ENCODE measurements at regions not wholly inside any gene's neighbourhood (a gene's known extent, or its start where the extent isn't known, plus 50 kb on each side); places are given as distances from the start of the nearest gene placed in this dataset.
A peak's percentile ranks its signal among the peaks of the same experiment; 100 is the strongest.
"Not testable (repeated sequence)": the region's sequence is repeated elsewhere in the genome, so short reads cannot be mapped to it uniquely, and the experiment has no call there.

DNA sequence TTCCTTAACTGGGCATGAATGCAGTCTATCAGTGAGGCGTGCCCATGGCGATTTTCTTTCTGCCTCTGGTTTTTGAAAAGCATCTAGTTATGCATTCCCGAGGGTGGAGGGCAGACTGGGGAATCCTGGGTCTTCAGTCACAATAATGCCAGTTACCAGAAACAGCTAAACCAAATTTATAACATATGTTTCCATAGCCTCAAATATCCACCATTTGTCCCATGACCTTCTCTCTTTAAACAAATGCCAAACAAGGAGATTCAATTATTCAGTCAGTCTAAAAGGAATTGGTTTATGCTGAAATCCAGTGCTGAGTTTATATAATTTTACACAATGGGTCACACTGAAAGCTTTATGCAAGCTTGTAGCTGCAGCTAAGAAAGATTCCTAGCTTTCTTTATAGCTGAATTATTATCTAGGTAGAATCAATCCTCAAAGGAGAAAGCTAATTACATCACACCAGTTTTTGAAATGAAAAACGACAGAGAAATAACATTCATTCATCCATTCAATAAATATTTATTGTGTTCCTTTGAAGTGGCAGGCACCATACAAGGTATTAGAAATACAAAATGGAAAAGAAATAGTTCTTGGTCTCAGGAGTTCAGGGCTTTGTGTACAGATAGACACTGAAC lies 131.3 kb upstream of the RAP1B start:
- no peak for DNase-seq (ENCODE audit: low read depth)

GRCh38 chr12:68479896-68480291 lies 130.8 kb upstream of the RAP1B start:
- DNase-seq (ENCODE audit: low read depth): no peak

GRCh38 chr12:68480526-68480925 lies 130.2 kb upstream of the RAP1B start:
- no peak for DNase-seq (ENCODE audit: low read depth)

GRCh38 chr12:68481181-68481941 lies 129.3 kb upstream of the RAP1B start:
- DNase-seq (ENCODE audit: low read depth): no peak

- no peak for DNase-seq (ENCODE audit: low read depth)
Observed at GRCh38 chr12:68482014-68482413, 128.7 kb upstream of the RAP1B start.

DNA sequence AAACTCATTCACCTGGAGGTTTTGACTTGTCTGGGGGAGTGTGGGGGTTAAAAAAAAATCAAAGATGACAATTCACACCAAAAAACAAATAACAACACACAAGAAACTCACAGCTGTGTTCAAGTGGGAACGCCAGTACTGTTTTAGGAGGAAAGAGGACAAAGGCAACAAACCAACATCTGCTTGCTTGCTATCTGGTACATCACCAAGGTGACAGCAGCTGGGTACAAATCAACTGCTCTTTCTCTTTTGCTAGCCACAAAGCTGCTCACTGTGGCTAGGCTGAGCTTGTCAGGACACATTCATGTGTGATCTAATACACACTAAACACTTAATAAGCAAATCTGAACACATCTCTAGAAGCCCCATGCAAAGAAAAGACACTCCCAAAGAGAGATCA lies 128.0 kb upstream of the RAP1B start:
- no peak for DNase-seq (ENCODE audit: low read depth)

GRCh38 chr12:68483592-68484383 lies 126.9 kb upstream of the RAP1B start:
- DNase-seq (ENCODE audit: low read depth): no peak

GRCh38 chr12:68484578-68484977 lies 126.1 kb upstream of the RAP1B start:
- not testable (repeated sequence) for DNase-seq (ENCODE audit: low read depth)

DNA sequence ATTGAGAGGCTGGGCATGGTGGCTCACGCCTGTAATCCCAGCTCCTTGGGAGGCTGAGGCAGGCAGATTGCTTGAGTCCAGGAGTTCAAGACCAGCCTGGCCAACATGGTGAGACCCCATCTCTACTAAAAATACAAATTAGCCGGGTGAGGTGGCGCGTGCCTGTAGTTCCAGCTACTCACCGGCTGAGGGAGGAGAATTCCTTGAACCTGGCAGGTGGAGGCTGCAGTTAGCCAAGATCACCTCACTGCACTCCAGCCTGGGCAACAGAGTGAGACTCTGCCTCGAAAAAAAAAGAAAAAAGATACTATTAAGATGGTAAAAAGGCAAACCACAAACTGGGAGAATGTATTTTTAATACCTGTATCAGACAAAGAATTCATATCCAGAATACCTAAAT lies 124.2 kb upstream of the RAP1B start:
- not testable (repeated sequence) for DNase-seq (ENCODE audit: low read depth)

DNA sequence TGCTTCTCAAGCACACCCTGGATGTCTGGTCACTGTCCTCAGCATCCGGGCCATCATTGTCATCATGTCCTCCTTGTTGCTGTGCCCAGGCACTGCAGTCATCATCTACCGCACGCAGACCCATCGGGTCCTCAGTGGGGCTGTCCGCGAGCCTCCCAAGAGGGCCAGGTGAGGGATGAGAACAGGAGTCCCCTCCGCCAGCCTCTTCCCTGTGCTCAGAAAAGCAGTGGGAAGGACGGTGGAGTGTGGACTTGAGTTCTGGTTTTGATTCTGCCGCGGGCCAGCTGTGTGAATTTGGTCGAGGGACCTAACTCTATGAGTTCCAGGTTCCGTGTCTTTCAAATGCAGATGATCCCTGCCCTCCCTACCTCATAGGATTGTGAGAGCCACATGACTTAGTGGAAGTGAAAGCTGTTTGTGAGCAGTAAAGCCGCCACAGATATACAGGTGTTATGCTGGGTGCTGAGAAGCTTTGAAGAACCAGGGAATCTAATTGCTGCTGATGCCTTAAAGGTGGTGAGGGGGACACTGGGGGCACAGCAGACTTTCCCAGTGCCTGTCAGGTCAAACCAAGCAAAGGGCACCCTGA lies 122.9 kb upstream of the RAP1B start:
- no peak for DNase-seq (ENCODE audit: low read depth)

DNA sequence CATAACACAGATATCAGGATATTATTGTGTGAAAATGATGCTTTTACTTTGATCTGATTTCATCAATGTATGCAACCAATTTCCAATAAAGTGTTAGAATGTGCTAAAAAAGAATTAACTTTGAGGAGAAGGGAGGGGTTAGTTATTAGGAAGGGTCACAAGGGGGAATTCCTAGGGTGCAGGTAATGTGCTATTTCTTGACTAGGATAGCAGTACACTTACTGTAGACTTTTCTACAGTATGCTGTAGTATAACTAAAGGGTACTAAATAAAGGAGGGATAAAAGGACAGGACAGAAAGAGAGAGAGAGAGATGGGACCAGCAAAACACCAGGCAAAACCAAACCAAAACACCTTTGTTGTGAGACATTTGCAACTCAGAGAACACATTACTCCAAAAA lies 121.4 kb upstream of the RAP1B start:
- DNase-seq (ENCODE audit: low read depth): no peak

GRCh38 chr12:68490476-68490875 lies 120.2 kb upstream of the RAP1B start:
- no peak for DNase-seq (ENCODE audit: low read depth)

DNA sequence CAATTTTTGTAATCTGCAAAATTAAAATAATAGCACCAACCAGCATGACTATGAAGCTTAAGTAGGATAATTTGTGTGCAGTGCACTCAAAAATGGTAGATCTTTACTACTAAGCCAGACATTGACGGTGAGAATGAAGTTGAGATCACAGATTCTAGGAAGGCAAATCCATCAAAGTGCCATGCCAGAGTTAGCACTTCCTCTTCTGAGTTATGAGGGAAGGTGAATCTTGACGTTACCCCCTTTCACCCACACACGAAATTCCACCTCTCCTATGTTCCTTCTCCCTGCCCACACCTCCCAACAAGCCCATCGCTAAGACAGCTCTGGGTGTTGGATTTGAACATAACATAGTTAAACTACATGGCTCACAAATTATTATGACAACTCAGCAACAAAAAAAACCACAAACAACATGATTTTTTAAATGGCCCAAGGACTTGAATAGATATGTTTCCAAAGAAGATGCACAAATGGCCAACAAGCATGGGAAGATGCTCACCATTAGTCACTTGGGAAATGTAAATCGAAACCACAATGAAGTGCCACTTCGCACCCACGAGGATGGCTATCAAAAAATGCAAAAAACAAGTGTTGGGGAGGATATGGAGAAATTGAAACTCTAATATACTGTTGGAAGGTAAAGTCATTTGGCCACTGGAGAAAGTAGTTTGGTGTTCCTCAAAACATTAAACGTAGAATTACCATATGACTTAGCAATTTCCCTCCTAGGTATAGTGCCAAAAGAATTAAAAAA lies 119.3 kb upstream of the RAP1B start:
- no peak for DNase-seq (ENCODE audit: low read depth)

DNA sequence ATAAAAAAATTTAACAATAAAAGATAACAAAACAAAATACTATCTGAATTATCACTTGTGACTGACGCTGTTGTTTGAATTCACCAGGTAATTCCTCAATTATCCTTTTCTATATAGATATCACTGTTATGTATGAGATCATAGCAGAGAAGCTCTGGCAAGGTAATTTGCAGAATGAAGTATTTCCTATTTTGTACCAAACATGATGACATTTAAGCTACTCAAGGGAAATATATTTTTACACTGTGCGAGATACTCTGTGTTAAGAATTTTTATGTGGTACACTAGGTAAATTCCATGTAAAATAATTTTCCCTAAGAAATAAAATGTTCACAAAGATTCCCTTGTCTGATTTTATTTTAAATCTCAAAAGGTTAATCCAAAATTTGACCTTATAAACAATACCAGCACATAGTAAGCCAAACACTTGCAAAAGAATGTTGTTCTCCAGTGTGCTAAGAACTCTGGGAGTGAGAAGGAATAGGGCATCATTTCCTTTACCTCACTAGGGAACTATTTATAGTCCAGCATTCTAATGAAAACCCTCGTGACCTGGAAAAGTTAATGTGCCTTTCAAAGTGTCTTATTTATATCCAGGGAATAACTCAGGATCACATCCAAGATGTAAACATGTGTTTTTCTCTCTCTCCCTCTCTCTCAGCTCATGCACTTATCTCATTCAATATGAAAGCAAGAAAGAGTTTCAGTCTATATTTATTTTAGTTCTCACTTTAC lies 115.2 kb upstream of the RAP1B start:
- DNase-seq (ENCODE audit: low read depth): peak; percentile 58

GRCh38 chr12:68497107-68497506 lies 113.6 kb upstream of the RAP1B start:
- no peak for DNase-seq (ENCODE audit: low read depth)

DNA sequence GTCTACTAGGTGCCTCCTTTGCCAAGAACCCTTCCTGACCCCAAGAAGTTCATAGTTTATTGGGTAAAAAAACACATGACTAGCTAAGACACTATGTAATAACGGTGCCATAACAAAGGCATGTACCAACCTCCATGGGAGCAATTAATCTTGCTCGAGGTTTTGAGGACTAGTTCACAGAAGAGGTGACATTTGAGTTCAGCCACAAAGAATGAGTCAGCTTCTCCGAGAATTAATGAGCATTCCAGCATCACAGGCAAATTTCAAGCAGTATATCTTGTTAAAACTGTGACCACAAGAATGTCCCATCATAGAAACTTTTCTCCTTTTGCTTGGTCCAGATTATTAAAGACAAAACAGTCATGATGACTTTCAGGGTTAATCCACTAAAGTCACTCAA lies 113.0 kb upstream of the RAP1B start:
- DNase-seq (ENCODE audit: low read depth): peak; percentile 87

DNA sequence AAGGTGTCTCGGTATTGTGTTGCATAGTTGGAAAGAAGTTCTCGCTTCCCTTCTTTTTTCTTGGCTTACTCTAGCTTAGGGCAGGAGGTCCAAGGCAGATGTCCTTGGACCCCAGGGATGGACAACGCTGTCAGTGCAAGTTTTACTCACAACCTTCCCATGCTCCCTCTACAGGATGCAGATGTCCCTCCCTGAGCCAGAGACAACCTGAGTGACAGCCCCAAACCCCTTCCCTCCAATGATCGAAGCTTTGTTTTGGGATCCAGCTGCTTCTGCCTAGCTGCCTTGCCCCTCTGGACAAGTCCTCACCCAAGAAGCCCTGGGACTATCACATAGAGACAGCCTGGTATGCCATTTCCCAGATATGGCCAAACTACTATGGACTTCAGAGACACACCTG lies 112.0 kb upstream of the RAP1B start:
- no peak for DNase-seq (ENCODE audit: low read depth)

- no peak for DNase-seq (ENCODE audit: low read depth)
Observed at GRCh38 chr12:68499616-68500015, 111.1 kb upstream of the RAP1B start.

DNA sequence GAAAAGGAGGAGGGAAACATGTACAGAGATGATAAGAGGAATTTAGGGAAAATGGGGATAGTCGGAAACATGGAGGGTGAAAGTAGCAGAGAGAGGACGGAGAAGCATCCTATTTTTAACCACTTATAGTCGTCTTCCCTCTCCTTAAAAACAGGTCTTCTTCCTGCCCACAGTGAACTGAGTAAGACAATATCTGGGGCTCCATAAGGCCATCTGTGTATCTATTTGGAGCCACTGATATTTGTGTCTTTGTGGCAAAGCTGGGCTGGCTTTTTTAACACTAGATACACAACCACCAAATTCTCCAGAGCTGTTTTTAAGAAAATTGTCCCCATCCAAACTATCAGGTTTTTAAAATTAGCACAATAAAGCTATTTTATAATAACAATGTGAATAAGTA lies 109.5 kb upstream of the RAP1B start:
- DNase-seq (ENCODE audit: low read depth): no peak

DNA sequence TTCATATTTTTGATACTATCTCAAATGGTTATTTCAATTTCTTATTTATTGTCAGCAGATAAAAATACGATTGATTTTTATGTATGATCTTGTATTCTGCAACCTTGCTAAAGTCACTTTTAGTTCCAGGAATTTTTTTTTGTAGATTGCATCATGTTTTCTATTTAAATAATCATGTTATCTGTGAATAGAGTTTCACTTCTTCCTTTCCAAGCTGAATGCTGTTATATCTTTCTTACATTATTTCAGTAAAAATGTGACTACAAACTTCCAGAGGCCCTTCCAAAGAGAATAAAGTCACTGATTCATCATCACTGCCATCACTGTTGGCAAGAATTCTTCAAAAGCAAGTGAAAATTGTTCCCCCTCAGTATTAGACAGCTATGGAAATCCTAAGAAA lies 104.7 kb upstream of the RAP1B start:
- DNase-seq (ENCODE audit: low read depth): no peak

DNA sequence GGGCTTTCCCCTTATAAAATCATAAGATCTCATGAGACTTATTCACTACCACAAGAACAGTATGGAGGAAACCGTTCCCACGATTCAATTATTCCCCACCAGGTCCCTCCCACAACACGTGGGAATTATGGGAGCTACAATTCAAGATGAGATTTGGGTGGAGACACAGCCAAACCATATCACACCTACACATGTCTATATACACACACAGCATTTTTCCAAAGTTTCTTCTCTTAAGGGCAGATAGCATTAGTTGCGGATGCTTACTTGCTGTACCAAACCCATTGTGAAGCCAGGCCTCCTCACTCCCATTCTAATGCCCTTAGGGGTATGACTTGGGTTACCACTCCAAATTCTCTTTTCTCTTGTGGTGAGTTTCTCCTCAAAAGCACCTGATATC lies 104.1 kb upstream of the RAP1B start:
- no peak for DNase-seq (ENCODE audit: low read depth)

Data from non-pigmented ciliary epithelial cell (primary cell).